AML-193 (cell line): ENCODE measurements at regions not wholly inside any gene's neighbourhood (a gene's known extent, or its start where the extent isn't known, plus 50 kb on each side); places are given as distances from the start of the nearest gene placed in this dataset.

Experiments
- DNase-seq, 2 experiments: peaks; one replicate each; lab custom pipeline; 2025; lab: John Stamatoyannopoulos, UW

- no peak for DNase-seq
These were observed 83.9 kb upstream of the WWC1 start for GRCh38 chr5:168207450-168208029.

- DNase-seq: no peak
These were observed 82.0 kb upstream of the WWC1 start for GRCh38 chr5:168209244-168209995.

- DNase-seq: no peak
These were observed 81.4 kb upstream of the WWC1 start for GRCh38 chr5:168209997-168210396.

- no peak for DNase-seq
These were observed 80.2 kb upstream of the WWC1 start for GRCh38 chr5:168211245-168211644.

- no peak for DNase-seq
These were observed 79.5 kb upstream of the WWC1 start for GRCh38 chr5:168211936-168212335.

GRCh38 chr5:168214071-168214470 lies 77.4 kb upstream of the WWC1 start:
- no peak for DNase-seq

GRCh38 chr5:168214886-168215285 lies 76.6 kb upstream of the WWC1 start:
- DNase-seq: no peak

- no peak for DNase-seq
These were observed 75.8 kb upstream of the WWC1 start for GRCh38 chr5:168215646-168216045.

GRCh38 chr5:168216989-168217388 lies 74.5 kb upstream of the WWC1 start:
- DNase-seq: no peak

GRCh38 chr5:168217497-168217896 lies 73.9 kb upstream of the WWC1 start:
- DNase-seq: no peak

GRCh38 chr5:168218746-168219145 lies 72.7 kb upstream of the WWC1 start:
- DNase-seq: no peak

GRCh38 chr5:168219515-168220410 lies 71.7 kb upstream of the WWC1 start:
- peak; percentile 56 to 58 for DNase-seq

GRCh38 chr5:168224085-168224484 lies 67.4 kb upstream of the WWC1 start:
- DNase-seq: no peak

- no peak for DNase-seq
These were observed 65.4 kb upstream of the WWC1 start for GRCh38 chr5:168226012-168226411.

GRCh38 chr5:168227001-168227400 lies 64.4 kb upstream of the WWC1 start:
- no peak for DNase-seq

GRCh38 chr5:168227973-168228615 lies 63.4 kb upstream of the WWC1 start:
- DNase-seq: no peak

GRCh38 chr5:168228668-168229067 lies 62.8 kb upstream of the WWC1 start:
- DNase-seq: no peak

- DNase-seq: no peak
These were observed 57.3 kb upstream of the WWC1 start for GRCh38 chr5:168234133-168234532.

GRCh38 chr5:168238463-168238862 lies 53.0 kb upstream of the WWC1 start:
- no peak for DNase-seq

GRCh38 chr5:168239325-168239724 lies 52.1 kb upstream of the WWC1 start:
- DNase-seq: no peak
